AG09309 (cell line): ENCODE measurements at regions not wholly inside any gene's neighbourhood (a gene's known extent, or its start where the extent isn't known, plus 50 kb on each side); places are given as distances from the start of the nearest gene placed in this dataset.
"Not testable (repeated sequence)": the region's sequence is repeated elsewhere in the genome, so short reads cannot be mapped to it uniquely, and the experiment has no call there.

Experiments
- DNase-seq: peaks from one replicate; pipeline ENCODE4 v3.0.0-alpha.2; 2010; ENCODE audit warnings: low read depth
- H3K4me3 ChIP-seq: 2 replicates; pipeline ENCODE4 v1.5.1; 2011; ENCODE audit warnings: mild to moderate bottlenecking, low read depth, low read length, moderate library complexity; ENCODE audit not compliant: control insufficient read depth
- CTCF ChIP-seq: IDR thresholded peaks from 2 replicates; pipeline ENCODE4 v1.5.1; 2011; ENCODE audit warnings: mild to moderate bottlenecking, low read depth, low read length, inconsistent platforms; ENCODE audit not compliant: insufficient read depth, control insufficient read depth; ENCODE audit errors: missing control alignments

- no peak for DNase-seq
- no peak for TF ChIP-seq CTCF
Observed at GRCh38 chr16:7246578-7246977, 86.1 kb upstream of the RBFOX1 start.

GRCh38 chr16:7239547-7239946 is 93.1 kb upstream of the RBFOX1 start:
- no peak overlapping the region for H3K4me3 ChIP-seq
- DNase-seq = no peak
- no peak for TF ChIP-seq CTCF

More at GRCh38 chr16:7246578-7246977, 86.1 kb upstream of the RBFOX1 start:
- no peak overlapping the region for H3K4me3 ChIP-seq

GRCh38 chr16:7236824-7237410 is 95.7 kb upstream of the RBFOX1 start:
- DNase-seq = no peak
- H3K4me3 ChIP-seq = no peak overlapping the region
- TF ChIP-seq CTCF = no peak

- TF ChIP-seq CTCF = no peak
- H3K4me3 ChIP-seq = no peak overlapping the region
- DNase-seq = no peak
Observed at GRCh38 chr16:7233975-7234374, 98.7 kb upstream of the RBFOX1 start.

GRCh38 chr16:7231762-7232161 is 100.9 kb upstream of the RBFOX1 start:
- no peak for TF ChIP-seq CTCF
- no peak overlapping the region for H3K4me3 ChIP-seq

GRCh38 chr16:7229433-7230218 is 103.0 kb upstream of the RBFOX1 start:
- H3K4me3 ChIP-seq, DNase-seq: not testable (repeated sequence)

More at GRCh38 chr16:7231762-7232161, 100.9 kb upstream of the RBFOX1 start:
- DNase-seq = no peak

GRCh38 chr16:7227229-7227721 is 105.4 kb upstream of the RBFOX1 start:
- H3K4me3 ChIP-seq = no peak overlapping the region
- TF ChIP-seq CTCF = no peak
- no peak for DNase-seq
